Activated CD4-positive, alpha-beta T cell treated with anti-CD3 and anti-CD28 coated beads, Interleukin-2, amount 50 U/mL, for 48 hours (primary cell): ENCODE measurements at regions not wholly inside any gene's neighbourhood (a gene's known extent, or its start where the extent isn't known, plus 50 kb on each side); places are given as distances from the start of the nearest gene placed in this dataset.
A peak's percentile ranks its signal among the peaks of the same experiment; 100 is the strongest.
"Not testable (repeated sequence)": the region's sequence is repeated elsewhere in the genome, so short reads cannot be mapped to it uniquely, and the experiment has no call there.

Experiments used
- DNase-seq, 2 experiments: peaks; one replicate each; pipeline ENCODE4 v3.0.0-alpha.2; 2020

GRCh38 chr11:93902921-93903320, 52.5 kb upstream of the VSTM5 start:
- no peak for DNase-seq

GRCh38 chr11:93903989-93904388, 53.6 kb upstream of the VSTM5 start:
- no peak for DNase-seq

DNA sequence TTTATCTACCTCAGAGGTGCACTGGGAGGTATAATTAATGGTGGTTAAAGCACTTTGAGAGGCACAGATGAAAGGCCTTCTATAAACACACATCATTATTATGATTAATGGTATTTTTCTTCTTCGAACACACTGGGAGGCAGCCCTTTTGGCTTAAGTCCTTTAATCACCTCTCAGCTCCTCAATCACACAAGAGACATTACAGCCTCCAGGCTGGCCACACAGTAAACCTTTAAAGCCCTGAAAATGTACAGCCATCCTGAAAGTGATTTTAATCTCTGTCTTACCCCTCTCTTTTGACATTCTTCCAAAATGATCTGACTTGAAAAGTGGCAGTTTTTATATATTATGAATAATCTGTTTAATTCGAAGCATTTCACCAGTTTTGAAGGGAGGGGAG, 54.3 kb upstream of the VSTM5 start:
- DNase-seq: no peak

DNA sequence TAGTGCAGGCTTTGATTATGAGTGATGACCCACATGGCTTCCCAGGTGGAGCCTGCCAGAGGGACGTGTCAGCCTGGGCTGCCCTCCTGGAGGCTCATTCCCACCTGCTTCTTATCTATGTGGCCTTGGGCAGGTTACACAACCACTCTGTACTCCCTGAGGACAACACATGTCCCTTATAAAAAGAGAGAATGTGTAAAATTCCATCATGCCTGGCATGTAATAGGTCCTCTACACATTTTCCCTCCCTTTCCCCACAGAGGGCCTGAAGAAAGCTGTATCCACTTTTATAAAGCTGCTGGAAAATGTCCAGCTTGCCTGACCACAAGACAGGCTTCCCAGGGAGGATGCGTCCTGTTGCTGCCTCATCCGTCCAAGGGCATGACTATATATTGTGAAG, 55.0 kb upstream of the VSTM5 start:
- no peak for DNase-seq

GRCh38 chr11:93906486-93906885, 56.1 kb upstream of the VSTM5 start:
- DNase-seq: no peak

DNA sequence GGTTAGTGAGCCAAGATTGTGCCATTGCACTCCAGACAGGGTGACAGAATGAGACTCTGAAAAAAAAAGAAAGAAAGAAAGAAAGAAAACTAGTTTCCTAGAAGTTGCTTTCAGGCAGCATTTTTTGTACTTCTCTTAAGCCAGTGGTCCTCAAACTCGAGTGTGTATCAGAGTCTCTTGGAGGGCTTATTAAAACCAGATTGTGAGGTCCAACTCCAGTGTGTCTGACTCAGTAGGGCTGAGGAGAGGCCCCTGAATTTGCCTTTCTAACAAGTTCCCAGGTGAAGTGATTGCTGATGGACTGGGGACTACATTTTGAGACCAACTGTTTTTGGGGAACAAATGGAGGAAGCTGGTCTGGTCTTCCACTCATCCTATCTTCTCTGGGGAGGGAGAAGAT, 57.5 kb upstream of the VSTM5 start:
- DNase-seq: no peak

DNA sequence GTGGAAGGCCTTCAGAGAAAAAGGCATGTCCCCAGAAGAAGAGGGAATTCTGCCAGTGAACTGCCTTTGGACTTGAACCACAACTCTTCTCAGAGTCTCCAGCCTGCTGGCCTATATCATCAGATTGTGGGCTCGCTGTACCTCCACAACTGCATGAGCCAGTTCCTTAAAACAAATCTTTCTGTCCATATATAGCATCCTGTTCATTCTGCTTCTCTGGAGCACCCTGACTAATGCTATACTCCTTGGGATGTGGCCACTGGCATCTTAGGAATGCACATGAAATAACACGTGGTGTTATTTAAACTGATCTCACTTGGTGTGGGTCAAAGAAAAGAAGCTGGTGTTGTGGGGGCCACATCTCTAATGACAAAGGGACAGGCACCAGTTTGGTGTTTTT, 58.3 kb upstream of the VSTM5 start:
- no peak for DNase-seq

GRCh38 chr11:93917673-93918072, 67.3 kb upstream of the VSTM5 start:
- DNase-seq: no peak

- peak; percentile 3 to 21 for DNase-seq
Measured at GRCh38 chr11:93921695-93922468, 71.5 kb upstream of the VSTM5 start.

GRCh38 chr11:93922830-93923229, 72.4 kb upstream of the VSTM5 start:
- DNase-seq: no peak

DNA sequence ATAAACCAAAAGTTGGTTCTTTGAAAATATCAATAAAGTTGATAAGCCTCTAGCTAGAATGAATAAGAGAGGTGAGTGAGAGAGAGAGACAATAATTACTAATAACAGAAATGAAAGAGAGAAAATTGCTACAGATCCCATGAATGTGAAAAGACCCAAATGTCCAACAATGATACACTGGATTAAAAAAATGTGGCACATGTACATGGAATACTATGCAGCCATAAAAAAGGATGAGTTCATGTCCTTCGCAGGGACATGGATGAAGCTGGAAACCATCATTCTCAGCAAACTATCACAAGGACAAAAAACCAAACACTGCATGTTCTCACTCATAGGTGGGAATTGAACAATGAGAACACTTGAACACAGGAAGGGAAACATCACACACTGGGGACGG, 75.7 kb upstream of the VSTM5 start:
- DNase-seq: not testable (repeated sequence)

GRCh38 chr11:93929407-93929806, 79.0 kb upstream of the VSTM5 start:
- DNase-seq: no peak

DNA sequence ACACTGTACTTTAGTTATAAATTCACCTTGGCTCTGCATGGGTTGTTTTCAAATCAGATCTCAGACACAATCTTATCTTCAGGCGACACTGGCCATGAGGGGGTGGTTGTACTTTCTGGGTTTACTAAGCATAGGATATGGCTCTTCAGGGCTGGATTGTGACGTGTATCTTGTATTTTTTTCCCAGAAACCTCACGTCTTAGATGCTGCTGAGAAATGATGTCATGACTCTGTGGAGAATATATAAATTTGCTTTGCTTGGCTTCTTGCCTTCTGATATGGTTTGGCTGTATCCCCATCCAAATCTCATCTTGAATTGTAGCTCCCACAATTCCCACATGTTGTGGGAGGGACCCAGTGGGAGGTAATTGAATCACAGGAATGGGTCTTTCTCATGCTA, 82.8 kb upstream of the VSTM5 start:
- DNase-seq: no peak

DNA sequence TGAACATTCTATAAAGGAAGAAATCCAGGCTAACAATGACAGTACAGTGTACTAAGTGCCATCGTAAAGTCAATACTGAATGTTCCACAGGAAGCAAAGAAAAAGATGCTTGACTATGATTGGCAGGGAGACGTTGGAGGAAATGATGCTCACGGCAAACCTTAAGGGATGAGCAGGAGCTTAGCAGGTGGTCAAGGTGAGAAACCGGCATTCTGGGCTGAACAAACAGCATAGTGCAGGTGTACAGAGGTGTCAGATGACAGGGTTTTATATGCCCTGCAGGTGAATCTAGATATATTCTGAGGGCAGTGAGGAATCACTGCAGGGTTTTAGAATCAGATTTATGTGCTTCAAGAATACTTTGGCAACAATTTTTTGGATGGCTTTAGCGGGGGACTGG, 85.3 kb upstream of the HEPHL1 start:
- no peak for DNase-seq

DNA sequence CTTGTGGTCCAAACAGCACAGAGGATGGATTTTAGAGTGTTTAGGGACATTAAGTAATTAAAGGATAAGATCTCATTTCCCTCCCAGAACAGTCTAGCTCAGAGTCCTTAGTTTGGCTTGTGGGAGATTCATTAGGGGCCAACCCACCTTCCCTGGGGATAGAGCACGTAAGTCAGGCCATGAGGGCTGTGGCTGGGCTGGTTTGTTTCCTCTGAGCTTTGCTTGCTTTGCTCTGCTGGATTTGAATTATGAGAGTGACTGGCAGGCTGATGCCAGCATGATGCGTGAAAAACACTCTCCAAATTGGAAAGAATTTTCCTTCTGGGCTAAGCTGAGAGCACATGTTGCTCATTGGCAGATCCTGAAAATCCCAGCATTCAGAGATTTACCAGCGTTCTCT, 84.7 kb upstream of the HEPHL1 start:
- DNase-seq: no peak

- DNase-seq: no peak
Measured at GRCh38 chr11:93939084-93939760, 81.9 kb upstream of the HEPHL1 start.

- no peak for DNase-seq
Measured at GRCh38 chr11:93940395-93940794, 80.8 kb upstream of the HEPHL1 start.

DNA sequence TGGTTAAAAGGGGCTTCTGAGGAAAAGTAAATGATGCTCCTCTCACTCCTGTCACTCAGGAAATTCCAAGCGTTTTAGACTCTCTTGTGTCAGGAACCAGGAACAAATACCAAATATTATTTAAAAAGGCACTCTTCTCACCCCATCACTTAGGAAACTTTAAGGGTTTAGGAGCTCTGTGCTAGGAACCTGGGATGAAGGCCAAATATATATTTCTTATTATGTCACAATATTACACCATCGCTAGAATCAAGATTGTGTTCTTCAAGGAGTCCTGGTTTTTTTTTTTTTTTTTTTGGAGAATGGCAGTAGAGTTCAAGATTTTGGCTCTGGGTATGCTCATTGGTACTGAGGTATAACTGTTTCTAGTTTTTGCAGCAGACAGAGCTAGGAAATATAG, 79.0 kb upstream of the HEPHL1 start:
- DNase-seq: no peak

DNA sequence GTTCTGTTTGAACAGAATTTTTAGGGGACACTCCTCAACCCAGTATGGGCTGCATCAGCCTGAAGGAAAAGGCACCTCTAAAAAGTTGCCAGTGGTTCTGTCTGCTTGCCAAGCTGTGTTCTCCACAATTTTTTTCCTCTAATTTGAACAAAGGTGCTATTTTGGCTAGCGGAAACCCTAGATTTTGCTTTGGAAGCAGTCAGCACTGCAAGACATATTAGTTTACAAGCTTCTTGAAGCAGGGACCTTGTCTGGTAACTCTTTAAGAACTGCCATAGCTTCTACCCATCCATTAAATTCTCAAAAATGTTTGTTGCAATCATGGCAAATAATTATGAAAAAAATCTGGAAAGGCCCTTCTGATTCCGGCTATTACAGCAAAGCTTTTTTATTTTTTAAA, 75.6 kb upstream of the HEPHL1 start:
- DNase-seq: no peak

GRCh38 chr11:93952082-93952780, 68.9 kb upstream of the HEPHL1 start:
- DNase-seq: no peak

GRCh38 chr11:93957397-93957952, 63.7 kb upstream of the HEPHL1 start:
- no peak for DNase-seq

DNA sequence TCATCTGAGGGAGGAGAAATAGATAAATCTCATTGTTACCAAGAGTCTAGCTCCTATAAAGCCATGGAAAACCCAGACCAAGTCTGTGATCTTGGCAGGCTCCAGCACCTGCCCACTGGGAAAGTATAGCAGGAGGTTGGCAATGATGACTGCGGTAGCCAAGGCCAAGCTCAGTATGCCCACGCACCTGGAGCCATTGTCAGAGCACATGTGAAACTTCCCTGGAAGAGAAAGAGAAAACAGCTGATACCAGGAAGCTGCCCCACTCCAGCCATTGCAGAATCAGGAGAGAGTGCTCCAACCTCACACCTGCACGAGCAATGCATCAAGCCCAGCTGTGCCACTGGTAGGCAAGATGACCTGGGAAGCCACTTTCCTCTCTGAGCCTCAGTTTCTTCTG, 62.2 kb upstream of the HEPHL1 start:
- DNase-seq: no peak

DNA sequence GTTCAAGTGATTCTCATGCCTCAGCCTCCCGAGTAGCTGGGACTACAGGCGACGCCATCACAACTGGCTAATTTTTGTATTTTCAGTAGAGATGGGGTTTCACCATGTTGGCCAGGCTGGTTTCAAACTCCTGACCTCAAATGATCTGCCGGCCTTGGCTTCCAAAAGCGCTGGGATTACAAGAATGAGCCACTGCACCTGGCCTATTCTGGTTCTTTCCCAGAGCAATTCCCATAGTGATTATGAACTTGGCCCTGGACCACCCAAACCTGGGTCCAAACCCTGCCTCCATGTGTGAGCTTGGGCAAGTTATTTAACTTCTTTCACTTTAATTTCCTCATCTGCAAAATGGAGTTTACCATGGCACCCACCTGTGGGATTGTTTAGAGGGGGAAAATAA, 61.5 kb upstream of the HEPHL1 start:
- no peak for DNase-seq

DNA sequence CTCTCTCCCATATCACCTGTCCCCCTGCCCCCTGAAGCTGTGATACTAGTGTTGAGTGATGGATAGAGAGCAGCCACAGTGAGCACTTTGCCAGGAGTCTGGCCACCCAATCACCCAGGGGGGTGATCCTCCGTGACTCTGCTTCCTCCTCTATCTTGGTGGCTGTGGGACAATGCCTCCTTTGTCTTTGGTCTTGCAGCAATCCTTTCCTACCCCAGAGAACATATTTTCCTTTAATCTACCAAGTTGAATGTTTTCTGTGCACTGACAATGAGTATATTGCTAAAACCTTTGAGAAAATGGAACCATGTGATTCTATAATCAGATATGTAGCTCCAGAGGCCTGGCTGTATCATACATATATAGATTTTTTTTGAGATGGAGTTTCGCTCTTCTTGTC, 58.1 kb upstream of the HEPHL1 start:
- no peak for DNase-seq
